ENCODE measurements at regions not wholly inside any gene's neighbourhood (a gene's known extent, or its start where the extent isn't known, plus 50 kb on each side); places are given as distances from the start of the nearest gene placed in this dataset.

- peak overlapping the region; percentile 67 for H3K27ac Mint-ChIP-seq
- no peak overlapping the region for H3K27ac ChIP-seq
- DNase-seq (ENCODE audit: low spot score): no peak
- H2AFZ ChIP-seq (replicated peaks): peak overlapping the region; percentile 30
- no peaks in the 10 kb centered on the region for H3K27me3 ChIP-seq
- H3F3A ChIP-seq (ENCODE audit: low read depth): peaks cover 14% of the 10 kb centered on the region
- H4K20me1 ChIP-seq (ENCODE audit: low read depth): no peaks in the 10 kb centered on the region
- H3K4me2 ChIP-seq: no peak overlapping the region
- no peaks in the 10 kb centered on the region for H3K36me3 ChIP-seq
- no peak overlapping the region for H3K9ac ChIP-seq
- H3K4me1 Mint-ChIP-seq: peaks cover 41% of the 10 kb centered on the region
- no peaks in the 10 kb centered on the region for H3K27me3 Mint-ChIP-seq (ENCODE audit: insufficient read depth, low read depth)
- no peaks in the 10 kb centered on the region for H3K9me3 ChIP-seq (ENCODE audit: low read depth)
- H3K4me1 ChIP-seq: peaks cover 19% of the 10 kb centered on the region
- H3K79me2 ChIP-seq (ENCODE audit: low read depth): no peaks in the 10 kb centered on the region
- no peak overlapping the region for H3K4me3 ChIP-seq
- peaks cover 21% of the 10 kb centered on the region for H3K9me3 Mint-ChIP-seq
- TF ChIP-seq EZH2 (IDR thresholded peaks at IDR 0.05): no peak
- TF ChIP-seq, protein P1, sequence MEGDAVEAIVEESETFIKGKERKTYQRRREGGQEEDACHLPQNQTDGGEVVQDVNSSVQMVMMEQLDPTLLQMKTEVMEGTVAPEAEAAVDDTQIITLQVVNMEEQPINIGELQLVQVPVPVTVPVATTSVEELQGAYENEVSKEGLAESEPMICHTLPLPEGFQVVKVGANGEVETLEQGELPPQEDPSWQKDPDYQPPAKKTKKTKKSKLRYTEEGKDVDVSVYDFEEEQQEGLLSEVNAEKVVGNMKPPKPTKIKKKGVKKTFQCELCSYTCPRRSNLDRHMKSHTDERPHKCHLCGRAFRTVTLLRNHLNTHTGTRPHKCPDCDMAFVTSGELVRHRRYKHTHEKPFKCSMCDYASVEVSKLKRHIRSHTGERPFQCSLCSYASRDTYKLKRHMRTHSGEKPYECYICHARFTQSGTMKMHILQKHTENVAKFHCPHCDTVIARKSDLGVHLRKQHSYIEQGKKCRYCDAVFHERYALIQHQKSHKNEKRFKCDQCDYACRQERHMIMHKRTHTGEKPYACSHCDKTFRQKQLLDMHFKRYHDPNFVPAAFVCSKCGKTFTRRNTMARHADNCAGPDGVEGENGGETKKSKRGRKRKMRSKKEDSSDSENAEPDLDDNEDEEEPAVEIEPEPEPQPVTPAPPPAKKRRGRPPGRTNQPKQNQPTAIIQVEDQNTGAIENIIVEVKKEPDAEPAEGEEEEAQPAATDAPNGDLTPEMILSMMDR (IDR thresholded peaks at IDR 0.05): no peak
- no peak for TF ChIP-seq EZH2phosphoT487 (IDR thresholded peaks at IDR 0.05)
- H3K4me3 Mint-ChIP-seq: no peak overlapping the region
- H3K36me3 Mint-ChIP-seq: peaks cover 6% of the 10 kb centered on the region
Measured at GRCh38 chr5:125052584-125052983, 306.1 kb upstream of the ZNF608 start.

GRCh38 chr5:125053179-125053578 lies 306.7 kb upstream of the ZNF608 start:
- no peaks in the 10 kb centered on the region for H3K27me3 ChIP-seq
- H3K4me3 ChIP-seq: no peak overlapping the region
- H3K9ac ChIP-seq: no peak overlapping the region
- no peak overlapping the region for H3K4me2 ChIP-seq
- H3K4me1 Mint-ChIP-seq: peaks cover 41% of the 10 kb centered on the region
- no peaks in the 10 kb centered on the region for H3K36me3 ChIP-seq
- peaks cover 25% of the 10 kb centered on the region for H3K4me1 ChIP-seq
- no peak overlapping the region for H3K4me3 Mint-ChIP-seq
- H3K27me3 Mint-ChIP-seq (ENCODE audit: insufficient read depth, low read depth): no peaks in the 10 kb centered on the region
- no peaks in the 10 kb centered on the region for H3K9me3 ChIP-seq (ENCODE audit: low read depth)
- no peak for DNase-seq (ENCODE audit: low spot score)
- peaks cover 21% of the 10 kb centered on the region for H3K9me3 Mint-ChIP-seq
- no peak overlapping the region for H2AFZ ChIP-seq (replicated peaks)
- peaks cover 6% of the 10 kb centered on the region for H3K36me3 Mint-ChIP-seq
- TF ChIP-seq, protein P1 (IDR thresholded peaks at IDR 0.05): no peak
- TF ChIP-seq EZH2 (IDR thresholded peaks at IDR 0.05): no peak
- TF ChIP-seq EZH2phosphoT487 (IDR thresholded peaks at IDR 0.05): no peak
- peaks cover 19% of the 10 kb centered on the region for H3F3A ChIP-seq (ENCODE audit: low read depth)
- H3K27ac ChIP-seq: no peak overlapping the region
- H4K20me1 ChIP-seq (ENCODE audit: low read depth): no peaks in the 10 kb centered on the region
- H3K27ac Mint-ChIP-seq: no peak overlapping the region
- no peaks in the 10 kb centered on the region for H3K79me2 ChIP-seq (ENCODE audit: low read depth)

DNA sequence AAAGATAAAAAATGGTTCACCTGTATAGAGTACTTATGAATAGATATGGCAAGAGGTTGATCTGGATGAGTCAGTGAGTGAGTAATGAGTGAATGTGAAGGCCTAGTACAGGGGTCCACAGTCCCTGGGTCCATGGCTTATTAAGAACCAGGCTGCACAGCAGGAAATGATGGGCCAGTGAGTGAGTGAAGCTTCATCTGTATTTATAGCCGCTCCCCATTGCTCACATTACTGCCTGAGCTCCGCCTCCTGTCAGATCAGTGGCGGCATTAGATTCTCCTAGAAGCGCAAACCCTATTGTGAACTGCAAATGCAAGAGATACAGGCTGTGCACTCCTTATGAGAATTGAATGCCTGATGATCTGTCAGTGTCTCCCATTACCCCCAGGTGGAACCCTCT lies 307.7 kb upstream of the ZNF608 start:
- no peaks in the 10 kb centered on the region for H3K79me2 ChIP-seq (ENCODE audit: low read depth)
- TF ChIP-seq EZH2 (IDR thresholded peaks at IDR 0.05): no peak
- TF ChIP-seq, protein P1 (IDR thresholded peaks at IDR 0.05): no peak
- TF ChIP-seq EZH2phosphoT487 (IDR thresholded peaks at IDR 0.05): no peak
- no peak overlapping the region for H3K4me3 ChIP-seq
- Mint-ChIP-seq H3K36me3 (peaks cover 6% of the 10 kb centered on the region), H3K9me3 (peaks cover 21% of the 10 kb centered on the region), H3K4me3 (no peak overlapping the region), H3K27me3 (ENCODE audit: insufficient read depth, low read depth) (no peaks in the 10 kb centered on the region), H3K4me1 (peaks cover 49% of the 10 kb centered on the region), H3K27ac (peak overlapping the region; percentile 43)
- H3K9ac ChIP-seq: no peak overlapping the region
- no peaks in the 10 kb centered on the region for H3K9me3 ChIP-seq (ENCODE audit: low read depth)
- no peaks in the 10 kb centered on the region for H4K20me1 ChIP-seq (ENCODE audit: low read depth)
- no peaks in the 10 kb centered on the region for H3K36me3 ChIP-seq
- no peaks in the 10 kb centered on the region for H3K27me3 ChIP-seq
- H3F3A ChIP-seq (ENCODE audit: low read depth): peaks cover 28% of the 10 kb centered on the region
- DNase-seq (ENCODE audit: low spot score): no peak
- no peak overlapping the region for H3K27ac ChIP-seq
- H3K4me1 ChIP-seq: peaks cover 35% of the 10 kb centered on the region
- no peak overlapping the region for H2AFZ ChIP-seq (replicated peaks)
- no peak overlapping the region for H3K4me2 ChIP-seq
